ENCODE measurements at regions not wholly inside any gene's neighbourhood (a gene's known extent, or its start where the extent isn't known, plus 50 kb on each side); places are given as distances from the start of the nearest gene placed in this dataset.

DNA sequence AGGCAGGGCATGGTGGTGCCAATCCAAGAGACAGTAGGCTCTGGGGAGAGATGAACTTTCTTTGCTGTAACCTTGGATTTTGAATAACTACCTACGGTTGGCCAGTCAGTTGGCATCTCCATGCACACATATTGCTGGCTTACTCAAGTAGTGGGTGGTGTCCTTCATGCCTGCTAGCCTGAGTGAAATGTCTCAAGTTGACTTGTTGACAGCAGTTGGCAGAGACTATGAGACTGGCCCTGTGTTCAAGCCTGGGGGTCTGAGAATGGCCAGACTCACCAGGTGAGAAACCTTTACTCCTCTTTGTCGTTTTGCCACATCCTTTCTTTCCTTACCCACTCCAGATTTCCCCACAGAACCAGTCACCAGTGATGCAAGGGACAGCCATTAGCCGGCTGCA lies 173.3 kb downstream of the MID1IP1 start:
- no peak overlapping the region for H3K4me3 ChIP-seq
- intact Hi-C loops (cut with DNase I), result no loop called here
- 88 to 93% methylated on average over 3 of the region's 3 CpGs for WGBS, 2 donors

GRCh38 chrX:38975368-38975942 lies 174.2 kb downstream of the MID1IP1 start:
- Histone ChIP-seq H3K9me3 (no peaks in the 10 kb centered on the region), H3K27me3 (no peaks in the 10 kb centered on the region), H3K36me3 (no peaks in the 10 kb centered on the region), H3K4me1 (no peaks in the 10 kb centered on the region), H3K27ac (no peak overlapping the region), H3K4me3 (no peak overlapping the region)
- TF ChIP-seq POLR2A (IDR thresholded peaks at IDR 0.05) (no peak), POLR2AphosphoS5 (IDR thresholded peaks at IDR 0.05) (no peak), EP300 (IDR thresholded peaks at IDR 0.05) (no peak), CTCF (IDR thresholded peaks at IDR 0.05) (no peak)
- DNase-seq, result no peak
- intact Hi-C loops (cut with DNase I), result no loop called here

More for the DNA sequence above, 173.3 kb downstream of the MID1IP1 start:
- Histone ChIP-seq H3K9me3 (no peaks in the 10 kb centered on the region), H3K27me3 (no peaks in the 10 kb centered on the region), H3K27ac (no peak overlapping the region), H3K36me3 (no peaks in the 10 kb centered on the region), H3K4me1 (no peaks in the 10 kb centered on the region)
- DNase-seq, result no peak
- no peak for TF ChIP-seq CTCF (IDR thresholded peaks at IDR 0.05)
- TF ChIP-seq EP300 (IDR thresholded peaks at IDR 0.05), result no peak
- TF ChIP-seq POLR2A (IDR thresholded peaks at IDR 0.05), result no peak
- TF ChIP-seq POLR2AphosphoS5 (IDR thresholded peaks at IDR 0.05), result no peak

- no peaks in the 10 kb centered on the region for H3K36me3 ChIP-seq
- TF ChIP-seq EP300 (IDR thresholded peaks at IDR 0.05) (no peak), CTCF (IDR thresholded peaks at IDR 0.05) (no peak), POLR2AphosphoS5 (IDR thresholded peaks at IDR 0.05) (no peak), POLR2A (IDR thresholded peaks at IDR 0.05) (no peak)
- H3K4me3 ChIP-seq, result no peak overlapping the region
- intact Hi-C loops (cut with DNase I), result loop anchor here (10.0 kb wide), 1 partner anchor 218 kb away; no protein-coding TSS in a partner anchor
- 48 to 86% methylated on average over 3 of the region's 3 CpGs for WGBS, 2 donors
- DNase-seq, result no peak
- no peaks in the 10 kb centered on the region for H3K27me3 ChIP-seq
- no peak overlapping the region for H3K27ac ChIP-seq
- no peaks in the 10 kb centered on the region for H3K9me3 ChIP-seq
- no peaks in the 10 kb centered on the region for H3K4me1 ChIP-seq
Observed at GRCh38 chrX:38982370-38982769, 181.1 kb downstream of the MID1IP1 start.

- H3K9me3 ChIP-seq, result no peaks in the 10 kb centered on the region
- no peak overlapping the region for H3K4me3 ChIP-seq
- 35 to 37% methylated on average over 3 of the region's 3 CpGs for whole genome bisulfite sequencing, 2 donors
- no peak overlapping the region for H3K27ac ChIP-seq
- no peaks in the 10 kb centered on the region for H3K4me1 ChIP-seq
- no peaks in the 10 kb centered on the region for H3K36me3 ChIP-seq
- intact Hi-C loops (cut with DNase I), result loop anchor here (10.0 kb wide), 1 partner anchor 218 kb away; no protein-coding TSS in a partner anchor
- TF ChIP-seq POLR2A (IDR thresholded peaks at IDR 0.05), result no peak
- no peak for TF ChIP-seq CTCF (IDR thresholded peaks at IDR 0.05)
- TF ChIP-seq EP300 (IDR thresholded peaks at IDR 0.05), result no peak
- no peak for DNase-seq
- H3K27me3 ChIP-seq, result no peaks in the 10 kb centered on the region
Observed at GRCh38 chrX:38982843-38983242, 181.6 kb downstream of the MID1IP1 start.

DNA sequence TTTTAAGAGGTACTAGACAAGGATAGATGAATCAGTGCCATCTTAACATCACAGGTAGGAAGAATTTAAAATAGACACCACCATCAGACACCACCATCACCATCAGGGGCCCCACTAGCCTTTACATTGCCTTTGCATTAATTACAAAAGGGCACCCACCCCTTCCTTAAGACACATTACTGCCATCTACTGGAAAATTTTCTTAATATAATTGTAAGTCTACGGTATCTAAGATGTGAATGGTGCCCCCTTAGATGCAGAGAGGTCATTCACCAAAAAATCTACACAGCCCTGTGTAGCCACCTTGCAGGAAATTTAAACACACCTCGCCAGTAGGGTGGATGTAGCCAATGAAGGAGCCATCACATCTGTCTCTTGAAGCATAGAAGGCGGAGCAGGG lies 184.1 kb downstream of the MID1IP1 start:
- no peak for DNase-seq
- Histone ChIP-seq H3K27me3 (no peaks in the 10 kb centered on the region), H3K4me3 (no peak overlapping the region), H3K27ac (no peak overlapping the region), H3K9me3 (no peaks in the 10 kb centered on the region), H3K36me3 (no peaks in the 10 kb centered on the region), H3K4me1 (no peaks in the 10 kb centered on the region)
- TF ChIP-seq CTCF (IDR thresholded peaks at IDR 0.05) (peak in 1 of 4 experiments; percentile 12), EP300 (IDR thresholded peaks at IDR 0.05) (no peak)
- 61 to 71% methylated on average over 3 of the region's 3 CpGs for WGBS, 2 donors
- intact Hi-C loops (cut with DNase I), result loop anchor here (10.0 kb wide), 1 partner anchor 221 kb away; no protein-coding TSS in a partner anchor
